Tibial artery (tissue), 4 donors: ENCODE measurements at regions not wholly inside any gene's neighbourhood (a gene's known extent, or its start where the extent isn't known, plus 50 kb on each side); places are given as distances from the start of the nearest gene placed in this dataset.

Experiments used
- DNase-seq, 2 donors: peaks; one replicate each; pipeline ENCODE4 v3.0.0-alpha.2; 2019
- H3K27ac ChIP-seq, 2 donors: fragments of 200-600 bp; sonication (generic) in 1 of 2; 1 replicate in 1 of 2; 2 replicates in 1 of 2; pipeline ENCODE4 v1.5.1; 2018 to 2019; ENCODE audit warnings: mild to moderate bottlenecking in 1 of 2
- H3K27me3 ChIP-seq, 2 donors: fragments of 200-600 bp; sonication (generic) in 1 of 2; one replicate each; pipeline versions ENCODE4 v1.5.1 to v1.6.0; 2016 to 2019
- H3K36me3 ChIP-seq, 3 donors: fragments of 200-600 bp; sonication (generic) in 2 of 3; one replicate each; pipeline ENCODE4 v1.5.1; 2016 to 2019; ENCODE audit warnings: mild to moderate bottlenecking in 2 of 3
- H3K4me1 ChIP-seq, 4 donors: fragments of 200-600 bp; sonication (generic) in 2 of 4; 1 replicate in 3 of 4; 2 replicates in 1 of 4; pipeline ENCODE4 v1.5.1; 2016 to 2019
- H3K4me3 ChIP-seq, 2 donors: fragments of 200-600 bp; sonication (generic) in 1 of 2; 1 replicate in 1 of 2; 2 replicates in 1 of 2; pipeline ENCODE4 v1.5.1; 2018 to 2019; ENCODE audit warnings: mild to moderate bottlenecking in 2 of 2
- H3K9me3 ChIP-seq, 3 donors: fragments of 200-600 bp; sonication (generic) in 1 of 3; one replicate each; pipeline ENCODE4 v1.5.1; 2016 to 2019
- CTCF ChIP-seq, 2 experiments: fragments of 200-600 bp in 1 of 2; fragments of 450-650 bp in 1 of 2; IDR thresholded peaks; one replicate each; pipeline ENCODE4 v1.5.1; 2017 to 2019; ENCODE audit warnings: antibody characterized with exemption in 2 of 2, mild to moderate bottlenecking in 1 of 2, moderate library complexity in 1 of 2
- intact Hi-C: fragments of 100-400 bp; cut with DNase I; formaldehyde crosslinking; loops from one replicate; pipeline ENCODE4 v1.15.0; 2023; ENCODE audit warnings: low total_unique reads

- DNase-seq, result no peak
- intact Hi-C loops, result no loop called here
- H3K27ac ChIP-seq, result no peak overlapping the region
- H3K4me3 ChIP-seq, result no peak overlapping the region
- no peaks in the 10 kb centered on the region for H3K27me3 ChIP-seq
- H3K36me3 ChIP-seq, result no peaks in the 10 kb centered on the region
- no peaks in the 10 kb centered on the region for H3K9me3 ChIP-seq
- no peak for TF ChIP-seq CTCF (IDR thresholded peaks at IDR 0.05)
- no peaks in the 10 kb centered on the region for H3K4me1 ChIP-seq
These were observed 973.9 kb downstream of the BRD1 start for GRCh38 chr22:48853627-48854240.

GRCh38 chr22:48851933-48852549 lies 975.6 kb downstream of the BRD1 start:
- H3K36me3 ChIP-seq, result no peaks in the 10 kb centered on the region
- peak in 1 of 2 donors; percentile 41 for DNase-seq
- intact Hi-C loops, result no loop called here

GRCh38 chr22:48850658-48851287 lies 976.9 kb downstream of the BRD1 start:
- intact Hi-C loops, result no loop called here
- H3K9me3 ChIP-seq, result no peaks in the 10 kb centered on the region
- H3K4me3 ChIP-seq, result no peak overlapping the region
- no peaks in the 10 kb centered on the region for H3K4me1 ChIP-seq
- no peak overlapping the region for H3K27ac ChIP-seq
- H3K27me3 ChIP-seq, result peaks cover 0 to 6% of the 10 kb centered on the region in 2 donors
- no peak for TF ChIP-seq CTCF (IDR thresholded peaks at IDR 0.05)
- peak in 1 of 2 donors; percentile 49 for DNase-seq
- no peaks in the 10 kb centered on the region for H3K36me3 ChIP-seq

More at GRCh38 chr22:48851933-48852549, 975.6 kb downstream of the BRD1 start:
- no peak overlapping the region for H3K4me3 ChIP-seq
- peaks cover 0 to 6% of the 10 kb centered on the region in 2 donors for H3K27me3 ChIP-seq
- no peak overlapping the region for H3K27ac ChIP-seq
- no peaks in the 10 kb centered on the region for H3K4me1 ChIP-seq
- no peak for TF ChIP-seq CTCF (IDR thresholded peaks at IDR 0.05)
- no peaks in the 10 kb centered on the region for H3K9me3 ChIP-seq

- no peaks in the 10 kb centered on the region for H3K4me1 ChIP-seq
- H3K27ac ChIP-seq, result no peak overlapping the region
- peak in 1 of 2 donors; percentile 53 for DNase-seq
- intact Hi-C loops, result no loop called here
- TF ChIP-seq CTCF (IDR thresholded peaks at IDR 0.05), result no peak
- no peaks in the 10 kb centered on the region for H3K9me3 ChIP-seq
- no peaks in the 10 kb centered on the region for H3K36me3 ChIP-seq
- no peak overlapping the region for H3K4me3 ChIP-seq
- peaks cover 0 to 6% of the 10 kb centered on the region in 2 donors for H3K27me3 ChIP-seq
These were observed 977.6 kb downstream of the BRD1 start for GRCh38 chr22:48849963-48850657.

- intact Hi-C loops, result no loop called here
These were observed 978.3 kb downstream of the BRD1 start for GRCh38 chr22:48849219-48849912.

More at GRCh38 chr22:48849219-48849912, 978.3 kb downstream of the BRD1 start:
- Histone ChIP-seq H3K36me3 (no peaks in the 10 kb centered on the region), H3K4me3 (no peak overlapping the region), H3K27ac (no peak overlapping the region), H3K27me3 (peaks cover 0 to 6% of the 10 kb centered on the region in 2 donors), H3K9me3 (no peaks in the 10 kb centered on the region), H3K4me1 (no peaks in the 10 kb centered on the region)
- no peak for DNase-seq
- no peak for TF ChIP-seq CTCF (IDR thresholded peaks at IDR 0.05)
